GM18505 (cell line): ENCODE measurements at regions not wholly inside any gene's neighbourhood (a gene's known extent, or its start where the extent isn't known, plus 50 kb on each side); places are given as distances from the start of the nearest gene placed in this dataset.

Source experiments
- ATAC-seq: cut with Tn5 transposase; IDR thresholded peaks from one replicate; pipeline ENCODE4 v1.9.1; 2021; ENCODE audit not compliant: unreplicated experiment
- POLR2A ChIP-seq: IDR thresholded peaks from 4 replicates; pipeline ENCODE4 v1.6.1; 2011; ENCODE audit warnings: borderline replicate concordance; ENCODE audit not compliant: insufficient read depth, insufficient read length; ENCODE audit errors: extremely low read depth

DNA sequence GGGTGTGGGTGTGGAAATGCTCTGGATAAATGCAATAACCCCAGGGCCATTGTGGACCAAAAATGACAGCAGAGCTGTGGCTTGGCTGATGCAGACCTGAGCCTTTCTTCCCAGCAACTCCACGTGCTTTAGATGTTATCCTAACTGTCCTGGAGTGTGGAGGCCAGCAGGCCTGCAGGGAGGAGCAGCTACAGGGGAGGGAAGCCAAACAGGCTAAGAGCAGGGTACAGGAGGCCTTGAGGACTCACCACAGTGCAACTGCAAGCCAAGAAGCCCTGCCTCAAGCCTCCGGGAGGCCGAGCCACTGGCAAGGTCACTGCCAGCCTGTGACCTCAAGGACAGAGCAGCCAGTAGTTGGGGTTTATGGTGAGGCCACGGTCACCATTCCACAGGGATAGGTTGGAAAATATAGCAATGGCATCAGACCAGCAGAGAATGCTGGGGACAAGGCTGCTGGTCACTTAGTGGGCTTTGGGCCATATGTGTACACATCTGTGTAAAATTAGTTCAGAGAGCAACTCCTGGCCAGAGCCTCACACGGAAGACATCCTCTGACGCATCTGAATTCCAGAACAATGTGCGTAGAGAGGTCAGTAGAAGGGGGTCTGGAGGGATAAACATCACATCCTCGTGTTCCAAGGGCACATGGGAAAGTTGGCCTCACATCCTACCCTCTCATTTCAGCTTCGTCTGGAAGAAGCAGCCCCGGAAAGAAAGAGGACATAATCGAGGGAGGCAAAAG, 76.2 kb upstream of the UPP2 start:
- no peak for TF ChIP-seq POLR2A
- no peak for ATAC-seq

DNA sequence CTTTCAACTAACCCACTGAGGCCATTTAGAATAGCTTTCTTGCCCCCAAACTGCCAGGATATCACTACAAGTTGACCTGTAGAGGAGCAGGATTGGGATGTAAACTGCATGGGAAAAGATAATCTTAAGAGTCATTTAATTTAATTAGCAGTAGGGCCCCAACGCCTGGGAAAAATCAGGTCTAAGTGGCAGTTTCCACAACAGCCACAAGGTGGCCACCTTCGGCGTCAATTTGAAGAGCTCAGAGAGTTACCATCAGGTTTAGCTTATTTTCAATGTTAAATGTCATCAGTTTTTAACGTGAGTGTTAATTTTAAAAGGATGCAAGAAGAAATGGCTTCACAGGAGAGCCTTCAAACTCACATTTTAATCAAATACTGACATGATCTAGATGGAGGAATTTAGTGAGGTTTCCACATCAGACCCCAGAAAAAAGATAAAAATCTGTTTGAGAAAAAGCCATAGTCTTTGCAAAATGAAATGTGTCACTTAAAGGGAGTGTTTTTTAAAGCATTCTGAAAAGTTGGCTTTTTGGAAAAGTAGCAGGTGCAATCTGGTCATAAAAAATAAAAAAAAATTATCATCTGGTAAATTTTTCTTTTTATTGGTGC, 77.3 kb upstream of the UPP2 start:
- no peak for TF ChIP-seq POLR2A
- ATAC-seq, result peak; percentile 77

DNA sequence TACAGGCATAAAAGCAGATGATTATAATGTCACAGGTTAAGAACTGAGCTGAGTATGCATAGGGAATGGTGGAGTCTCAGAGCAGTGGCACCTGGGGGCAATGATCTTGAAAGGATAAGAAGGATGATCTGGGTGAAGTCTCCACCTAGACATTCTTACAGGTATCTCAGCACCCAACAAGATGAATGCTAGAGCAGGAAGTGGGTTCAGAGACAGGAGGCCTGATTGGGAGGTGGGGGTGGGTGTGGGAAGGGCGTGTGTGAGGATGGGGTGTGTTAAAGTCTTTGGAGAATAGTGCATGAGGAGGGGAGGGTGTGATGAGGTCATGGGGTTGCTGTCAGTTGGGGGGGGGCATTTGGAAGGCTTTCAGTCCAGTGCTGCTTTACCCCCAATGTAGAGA, 78.8 kb upstream of the UPP2 start:
- no peak for ATAC-seq
- TF ChIP-seq POLR2A, result no peak

DNA sequence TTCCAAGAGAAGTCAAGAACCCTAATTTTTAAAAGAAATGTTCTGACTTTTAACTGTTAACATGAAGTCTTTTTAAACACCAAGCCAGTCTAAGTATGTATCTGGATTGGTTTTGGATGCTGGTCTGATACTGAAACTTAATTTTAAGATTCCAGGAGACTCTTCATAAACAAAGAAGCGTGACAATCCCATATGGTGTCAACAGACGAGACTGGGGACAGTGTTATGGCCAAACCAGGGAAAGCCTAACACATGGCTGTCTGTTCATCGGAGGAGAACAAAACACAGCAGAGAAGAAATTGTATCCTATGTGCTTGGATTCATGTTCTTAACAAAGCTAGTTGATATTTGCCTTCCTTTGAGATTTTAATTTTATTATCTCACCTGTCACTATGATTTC, 80.5 kb upstream of the UPP2 start:
- ATAC-seq, result no peak
- TF ChIP-seq POLR2A, result no peak

DNA sequence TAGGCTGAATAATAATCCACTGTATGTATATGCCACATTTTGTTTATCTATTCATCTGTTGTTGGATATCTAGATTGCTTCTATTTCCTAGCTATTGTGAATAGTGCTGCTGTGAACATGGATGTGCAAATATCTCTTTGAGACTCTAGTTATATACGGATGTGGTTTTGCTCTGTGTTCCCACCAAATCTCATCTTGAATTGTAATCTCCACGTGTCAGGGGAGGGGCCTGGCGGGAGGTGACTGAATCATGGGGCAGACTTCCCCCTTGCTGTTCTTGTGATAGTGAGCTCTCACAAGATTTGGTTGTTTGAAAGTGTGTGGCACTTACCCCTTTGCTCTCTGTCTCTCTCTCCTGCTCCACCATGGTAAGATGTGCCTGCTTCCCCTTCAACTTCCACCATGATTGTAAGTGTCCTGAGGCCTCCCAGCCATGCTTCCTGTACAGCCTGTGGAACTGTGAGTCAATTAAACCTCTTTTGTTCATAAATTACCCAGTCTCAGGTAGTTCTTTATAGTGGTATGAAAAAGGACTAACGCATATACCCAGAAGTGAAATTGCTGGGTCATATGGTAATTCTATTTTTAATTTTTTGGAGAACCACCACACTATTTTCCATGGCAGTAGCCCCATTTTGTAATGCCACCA, 86.1 kb upstream of the UPP2 start:
- ATAC-seq, result no peak
- no peak for TF ChIP-seq POLR2A

DNA sequence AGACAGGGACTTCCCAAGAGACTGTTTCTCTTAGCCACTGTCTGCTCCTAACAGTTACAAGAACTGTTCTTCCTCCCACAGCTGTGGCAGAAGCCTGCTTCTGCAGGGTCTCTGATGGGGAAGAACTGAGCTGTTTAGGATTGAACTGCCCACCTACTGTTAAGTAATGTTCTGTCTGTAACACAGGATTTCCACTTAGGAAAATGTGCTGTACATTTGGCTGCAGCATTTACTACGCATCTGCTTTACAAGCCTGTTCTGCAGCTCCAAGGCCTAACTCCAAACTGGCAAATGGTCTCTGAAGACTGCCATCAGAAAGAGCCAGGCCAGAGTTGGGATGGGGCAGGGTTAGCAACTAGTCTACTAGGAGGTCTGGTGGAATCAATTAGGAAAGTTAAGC, 87.8 kb upstream of the UPP2 start:
- TF ChIP-seq POLR2A, result no peak
- ATAC-seq, result no peak

DNA sequence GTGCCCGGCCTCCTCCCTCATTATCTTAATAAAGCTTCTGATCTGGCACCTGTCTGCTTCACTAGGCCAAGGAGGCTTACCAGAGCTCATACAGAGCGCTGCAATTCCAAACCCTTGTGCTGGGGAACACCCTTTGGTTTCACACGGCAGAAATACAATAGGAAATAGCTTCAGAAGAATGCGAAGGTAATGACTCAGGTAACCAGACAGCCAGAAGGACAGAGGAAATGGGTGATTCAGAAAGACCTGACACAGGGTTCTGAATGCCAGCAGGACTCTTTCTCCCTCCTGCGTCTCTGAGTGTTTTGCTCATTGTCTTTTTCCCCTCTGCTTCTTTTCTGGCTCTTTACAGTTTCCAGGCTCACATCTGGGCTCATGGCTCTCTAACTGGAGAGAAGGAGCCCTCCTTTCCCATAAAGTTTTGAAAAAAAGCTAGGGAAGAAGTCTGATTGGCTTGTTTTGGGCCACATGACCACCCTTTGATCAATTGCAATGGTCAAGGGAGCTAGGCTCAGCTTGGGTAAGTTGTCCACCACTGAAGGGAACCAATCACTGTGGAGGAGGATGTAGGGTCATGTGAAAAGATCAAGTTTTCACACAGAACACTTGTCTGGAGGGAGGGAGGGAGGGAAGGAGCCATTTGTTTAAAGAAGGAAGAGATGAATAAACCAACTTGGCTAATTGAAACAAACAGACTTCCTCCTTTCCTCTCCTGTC, 90.5 kb upstream of the UPP2 start:
- no peak for TF ChIP-seq POLR2A
- no peak for ATAC-seq

DNA sequence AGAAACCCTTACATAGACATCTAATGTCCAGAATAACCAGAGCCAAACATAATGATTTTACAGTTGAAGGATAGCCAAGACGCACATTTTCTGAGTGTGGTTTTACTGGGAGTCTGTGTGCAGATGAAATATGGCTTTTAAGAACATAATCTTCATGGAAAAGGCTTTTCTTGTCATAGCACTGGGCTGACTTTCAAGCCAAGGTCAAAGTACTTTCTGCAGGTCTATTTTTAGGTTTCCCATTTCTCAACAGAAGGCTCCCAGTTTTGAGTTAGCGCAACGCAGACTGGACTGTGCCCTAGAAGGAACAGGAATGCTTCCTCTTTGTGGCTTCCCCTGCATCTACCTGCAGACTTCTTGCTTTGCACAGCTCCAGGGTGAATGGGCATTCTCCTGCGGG, 92.3 kb upstream of the UPP2 start:
- no peak for TF ChIP-seq POLR2A
- no peak for ATAC-seq

DNA sequence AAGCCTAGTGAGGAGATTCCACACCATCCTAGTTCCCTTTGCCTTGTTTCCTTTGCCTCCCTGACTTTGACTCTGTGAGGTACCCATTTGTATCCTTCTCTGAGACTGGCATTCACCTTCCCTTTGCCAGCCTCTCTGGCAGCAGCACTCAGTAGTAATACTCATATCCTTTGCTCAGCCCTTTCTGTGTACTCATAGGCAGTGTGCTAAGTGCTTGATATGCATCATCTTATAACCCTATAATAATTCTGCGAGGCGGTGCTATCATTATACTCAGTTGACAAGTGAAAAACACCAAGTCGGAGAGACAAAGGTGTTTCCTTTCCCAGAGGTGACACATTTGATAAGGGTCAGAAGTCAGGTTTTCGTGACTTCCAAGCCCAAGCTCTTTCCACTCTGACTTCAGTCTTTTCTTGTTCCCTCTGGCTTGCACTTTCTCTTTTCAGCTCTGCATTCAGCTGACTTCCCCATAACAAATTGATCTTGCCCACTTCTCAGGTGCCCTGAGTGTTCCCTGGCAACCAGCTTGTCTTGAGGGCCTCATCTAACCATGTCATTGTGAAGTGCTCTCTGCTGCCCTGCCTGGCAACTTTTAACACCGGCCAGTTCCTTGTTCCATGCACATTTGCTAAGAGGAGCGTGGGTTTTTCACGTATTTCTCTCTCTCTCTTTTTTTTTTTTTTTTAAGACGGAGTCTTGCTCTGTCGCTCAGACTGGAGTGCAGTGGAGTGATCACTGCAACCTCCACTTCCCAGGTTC, 94.5 kb upstream of the UPP2 start:
- no peak for ATAC-seq
- TF ChIP-seq POLR2A, result no peak

DNA sequence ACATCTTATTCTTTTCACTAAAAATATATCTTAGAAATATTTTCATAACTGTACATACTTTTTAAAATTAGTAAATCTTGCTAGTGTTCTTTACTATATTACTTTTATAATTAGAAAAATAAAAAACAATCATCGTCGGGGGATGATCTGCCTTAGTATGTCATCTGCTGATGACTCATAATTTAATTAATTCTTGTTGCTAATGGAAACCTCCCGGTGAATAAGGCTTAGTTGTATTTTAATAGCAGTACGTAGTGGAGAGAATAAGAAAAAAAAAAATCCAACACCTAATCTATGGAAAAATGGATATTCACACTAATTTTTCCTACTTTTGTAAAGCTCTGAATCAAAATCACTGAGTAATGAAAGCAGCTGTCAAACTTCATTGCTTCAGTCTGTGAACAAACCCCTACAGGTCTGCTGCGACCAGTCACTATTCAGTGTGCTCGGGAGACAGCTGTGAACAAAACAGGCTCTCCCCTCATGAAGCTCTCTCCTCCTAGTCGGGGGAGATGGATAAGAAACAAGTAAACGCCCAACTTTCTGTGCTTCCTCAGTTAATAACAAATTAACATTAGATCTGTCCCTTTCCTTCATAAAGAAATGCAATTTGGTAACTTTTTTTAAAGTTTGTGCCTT, 97.4 kb upstream of the UPP2 start:
- TF ChIP-seq POLR2A, result no peak
- no peak for ATAC-seq

DNA sequence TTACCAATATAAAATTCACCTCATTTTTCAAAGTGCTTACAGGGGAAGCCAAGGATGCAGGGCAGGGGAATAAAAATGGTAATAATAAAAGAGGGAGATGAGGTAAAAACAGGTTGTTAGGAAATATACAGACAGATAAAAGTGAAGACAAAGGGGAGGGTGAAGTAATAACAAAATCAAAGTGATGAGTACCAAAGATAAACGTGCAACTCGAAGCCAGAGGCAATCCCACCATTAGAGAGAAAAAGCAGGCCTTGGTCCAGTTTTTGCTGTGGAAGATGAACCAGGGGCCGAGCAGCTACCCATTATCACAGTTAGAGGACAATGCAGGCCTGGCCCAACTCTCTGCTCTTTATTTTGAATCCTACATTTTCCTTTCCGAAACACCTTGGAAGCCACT, 99.6 kb upstream of the UPP2 start:
- no peak for ATAC-seq

DNA sequence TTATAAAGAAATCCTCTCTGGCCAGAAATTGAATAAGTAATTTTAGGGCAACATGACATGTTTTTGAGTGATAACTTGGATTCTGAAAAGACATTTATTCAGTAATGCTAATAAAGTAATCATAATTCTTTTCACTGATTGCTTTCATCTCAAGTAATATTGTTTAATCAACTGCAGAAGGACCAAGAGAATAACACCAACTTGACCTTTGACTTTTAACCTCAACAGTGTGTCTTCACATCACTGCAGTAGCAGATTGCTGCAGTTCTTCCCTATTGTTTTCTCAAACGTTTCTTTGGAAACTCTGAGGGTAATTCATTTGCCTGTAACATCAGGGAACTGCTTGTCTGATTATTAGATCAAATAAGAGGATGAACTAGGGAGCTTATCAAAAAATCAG, 104.9 kb upstream of the UPP2 start:
- no peak for TF ChIP-seq POLR2A
- no peak for ATAC-seq

More for the DNA sequence above, 99.6 kb upstream of the UPP2 start:
- no peak for TF ChIP-seq POLR2A
